Mesodermal cell (in vitro differentiated cells): ENCODE measurements at regions not wholly inside any gene's neighbourhood (a gene's known extent, or its start where the extent isn't known, plus 50 kb on each side); places are given as distances from the start of the nearest gene placed in this dataset.

Experiments
- H3K27ac ChIP-seq: 2 replicates; pipeline ENCODE4 v1.7.0; 2013; ENCODE audit warnings: mild to moderate bottlenecking, low read depth, low read length, moderate library complexity; ENCODE audit not compliant: severe bottlenecking
- H3K36me3 ChIP-seq: 2 replicates; pipeline ENCODE4 v1.7.1; 2013; ENCODE audit warnings: mild to moderate bottlenecking, low read length, moderate library complexity; ENCODE audit not compliant: control insufficient read depth, insufficient read depth
- H3K4me1 ChIP-seq: one replicate; pipeline ENCODE4 v1.7.1; 2013; ENCODE audit warnings: mild to moderate bottlenecking, low read length; ENCODE audit not compliant: insufficient read depth, control insufficient read depth, poor library complexity, severe bottlenecking
- H3K4me3 ChIP-seq: 2 replicates; pipeline ENCODE4 v1.7.0; 2013; ENCODE audit warnings: low read length, control low read depth, mild to moderate bottlenecking; ENCODE audit not compliant: insufficient read depth, poor library complexity, severe bottlenecking; ENCODE audit errors: extremely low read depth
- H3K9me3 ChIP-seq: 2 replicates; pipeline ENCODE4 v1.7.1; 2013; ENCODE audit warnings: mild to moderate bottlenecking, low read length, moderate library complexity; ENCODE audit not compliant: control insufficient read depth
- WGBS, 2 experiments: methylation state at CpG; one replicate each; pipeline ENCODE4 v1.1.5; 2013; ENCODE audit warnings: missing lambda C conversion rate in 2 of 2; ENCODE audit not compliant: insufficient coverage in 2 of 2; 5-methylcytosine and 5-hydroxymethylcytosine counted together

- H3K4me3 ChIP-seq = no peak overlapping the region
- H3K9me3 ChIP-seq = no peaks in the 10 kb centered on the region
- no peak overlapping the region for H3K27ac ChIP-seq
- H3K4me1 ChIP-seq = no peaks in the 10 kb centered on the region
- WGBS, 2 experiments = no CpG with 5 or more reads among the region's 2 CpGs
- no peaks in the 10 kb centered on the region for H3K36me3 ChIP-seq
Measured at GRCh38 chr11:92656783-92657182, 312.7 kb upstream of the MTNR1B start.

- Histone ChIP-seq H3K4me3 (no peak overlapping the region), H3K36me3 (no peaks in the 10 kb centered on the region), H3K4me1 (no peaks in the 10 kb centered on the region), H3K27ac (no peak overlapping the region), H3K9me3 (no peaks in the 10 kb centered on the region)
- WGBS, 2 experiments = 67 to 100% methylated on average over 1 to 2 of the region's 2 CpGs
Measured at GRCh38 chr11:92657226-92657625, 312.2 kb upstream of the MTNR1B start.

GRCh38 chr11:92658733-92659132 is 310.7 kb upstream of the MTNR1B start:
- 80% methylated on average over 1 of the region's 2 CpGs; no CpG with 5 or more reads in 1 of the 2 experiments for WGBS, 2 experiments
- H3K4me3 ChIP-seq = no peak overlapping the region
- H3K36me3 ChIP-seq = no peaks in the 10 kb centered on the region
- no peak overlapping the region for H3K27ac ChIP-seq
- H3K9me3 ChIP-seq = no peaks in the 10 kb centered on the region
- no peaks in the 10 kb centered on the region for H3K4me1 ChIP-seq

- no peak overlapping the region for H3K4me3 ChIP-seq
- no peaks in the 10 kb centered on the region for H3K9me3 ChIP-seq
- H3K36me3 ChIP-seq = no peaks in the 10 kb centered on the region
- WGBS, 2 experiments = 80 to 89% methylated on average over 1 to 3 of the region's 3 CpGs
- H3K4me1 ChIP-seq = no peaks in the 10 kb centered on the region
- no peak overlapping the region for H3K27ac ChIP-seq
Measured at GRCh38 chr11:92659793-92660192, 309.7 kb upstream of the MTNR1B start.

GRCh38 chr11:92662601-92663360 is 306.7 kb upstream of the MTNR1B start:
- no peaks in the 10 kb centered on the region for H3K4me1 ChIP-seq
- H3K27ac ChIP-seq = no peak overlapping the region
- H3K9me3 ChIP-seq = no peaks in the 10 kb centered on the region
- no peaks in the 10 kb centered on the region for H3K36me3 ChIP-seq
- H3K4me3 ChIP-seq = no peak overlapping the region
- 91 to 95% methylated on average over 4 to 6 of the region's 6 CpGs for WGBS, 2 experiments

- 84 to 96% methylated on average over 2 of the region's 2 CpGs for WGBS, 2 experiments
- no peak overlapping the region for H3K27ac ChIP-seq
Measured at GRCh38 chr11:92663539-92663938, 305.9 kb upstream of the MTNR1B start.

GRCh38 chr11:92667486-92668152 is 301.8 kb upstream of the MTNR1B start:
- WGBS, 2 experiments = 50 to 55% methylated on average over 4 of the region's 5 CpGs
- Histone ChIP-seq H3K4me1 (peaks cover 9% of the 10 kb centered on the region), H3K4me3 (no peak overlapping the region), H3K36me3 (no peaks in the 10 kb centered on the region), H3K9me3 (no peaks in the 10 kb centered on the region), H3K27ac (no peak overlapping the region)

More at GRCh38 chr11:92663539-92663938, 305.9 kb upstream of the MTNR1B start:
- no peak overlapping the region for H3K4me3 ChIP-seq
- no peaks in the 10 kb centered on the region for H3K36me3 ChIP-seq
- H3K9me3 ChIP-seq = no peaks in the 10 kb centered on the region
- no peaks in the 10 kb centered on the region for H3K4me1 ChIP-seq

- H3K4me3 ChIP-seq = no peak overlapping the region
- H3K36me3 ChIP-seq = no peaks in the 10 kb centered on the region
- H3K27ac ChIP-seq = no peak overlapping the region
- no peaks in the 10 kb centered on the region for H3K9me3 ChIP-seq
- WGBS, 2 experiments = 92% methylated on average over 2 of the region's 3 CpGs; no CpG with 5 or more reads in 1 of the 2 experiments
- H3K4me1 ChIP-seq = peaks cover 9% of the 10 kb centered on the region
Measured at GRCh38 chr11:92670308-92670890, 299.1 kb upstream of the MTNR1B start.

GRCh38 chr11:92671081-92671480 is 298.4 kb upstream of the MTNR1B start:
- no peak overlapping the region for H3K27ac ChIP-seq
- no peaks in the 10 kb centered on the region for H3K9me3 ChIP-seq
- H3K4me3 ChIP-seq = no peak overlapping the region
- no peaks in the 10 kb centered on the region for H3K36me3 ChIP-seq
- 88 to 93% methylated on average over 5 of the region's 6 CpGs for WGBS, 2 experiments
- H3K4me1 ChIP-seq = peaks cover 9% of the 10 kb centered on the region

GRCh38 chr11:92675303-92675702 is 294.1 kb upstream of the MTNR1B start:
- H3K4me3 ChIP-seq = no peak overlapping the region
- no peak overlapping the region for H3K27ac ChIP-seq
- peaks cover 1% of the 10 kb centered on the region for H3K9me3 ChIP-seq
- H3K4me1 ChIP-seq = peaks cover 4% of the 10 kb centered on the region
- 100% methylated on average over 1 of the region's 1 CpG for WGBS, 2 experiments
- H3K36me3 ChIP-seq = no peaks in the 10 kb centered on the region

GRCh38 chr11:92675810-92676209 is 293.6 kb upstream of the MTNR1B start:
- Histone ChIP-seq H3K4me1 (no peaks in the 10 kb centered on the region), H3K36me3 (no peaks in the 10 kb centered on the region), H3K27ac (no peak overlapping the region), H3K9me3 (peaks cover 4% of the 10 kb centered on the region), H3K4me3 (no peak overlapping the region)
- no CpG with 5 or more reads among the region's 3 CpGs for WGBS, 2 experiments
